ENCODE measurements at regions not wholly inside any gene's neighbourhood (a gene's known extent, or its start where the extent isn't known, plus 50 kb on each side); places are given as distances from the start of the nearest gene placed in this dataset.
"Not testable (repeated sequence)": the region's sequence is repeated elsewhere in the genome, so short reads cannot be mapped to it uniquely, and the experiment has no call there.

- DNase-seq (ENCODE audit: low read depth in 4 of 4, low spot score in 2 of 4): no peak
Measured at GRCh38 chrX:122252454-122252853, 931.6 kb upstream of the GRIA3 start.

- no peak for DNase-seq (ENCODE audit: low read depth in 4 of 4, low spot score in 2 of 4)
Measured at GRCh38 chrX:122268353-122268752, 915.7 kb upstream of the GRIA3 start.

- no peak for DNase-seq (ENCODE audit: low read depth in 4 of 4, low spot score in 2 of 4)
Measured at GRCh38 chrX:122269243-122269781, 914.8 kb upstream of the GRIA3 start.

GRCh38 chrX:122270809-122271494, 913.1 kb upstream of the GRIA3 start:
- no peak for DNase-seq (ENCODE audit: low read depth in 4 of 4, low spot score in 2 of 4)

- no peak for DNase-seq (ENCODE audit: low read depth in 4 of 4, low spot score in 2 of 4)
Measured at GRCh38 chrX:122272011-122272410, 912.1 kb upstream of the GRIA3 start.

- DNase-seq (ENCODE audit: low read depth in 4 of 4, low spot score in 2 of 4): no peak
Measured at GRCh38 chrX:122279746-122280145, 904.3 kb upstream of the GRIA3 start.

GRCh38 chrX:122299822-122300221, 884.3 kb upstream of the GRIA3 start:
- DNase-seq (ENCODE audit: low read depth in 4 of 4, low spot score in 2 of 4): not testable (repeated sequence)

- no peak for DNase-seq (ENCODE audit: low read depth in 4 of 4, low spot score in 2 of 4)
Measured at GRCh38 chrX:122301491-122301890, 882.6 kb upstream of the GRIA3 start.

- no peak for DNase-seq (ENCODE audit: low read depth in 4 of 4, low spot score in 2 of 4)
Measured at GRCh38 chrX:122303761-122304160, 880.3 kb upstream of the GRIA3 start.

- no peak for DNase-seq (ENCODE audit: low read depth in 4 of 4, low spot score in 2 of 4)
Measured at GRCh38 chrX:122344816-122345215, 839.3 kb upstream of the GRIA3 start.

GRCh38 chrX:122363112-122363795, 820.8 kb upstream of the GRIA3 start:
- DNase-seq (ENCODE audit: low read depth in 4 of 4, low spot score in 2 of 4): no peak

GRCh38 chrX:122375533-122375932, 808.5 kb upstream of the GRIA3 start:
- DNase-seq (ENCODE audit: low read depth in 4 of 4, low spot score in 2 of 4): not testable (repeated sequence)

- no peak for DNase-seq (ENCODE audit: low read depth in 4 of 4, low spot score in 2 of 4)
Measured at GRCh38 chrX:122389005-122389404, 795.1 kb upstream of the GRIA3 start.

GRCh38 chrX:122418758-122419157, 765.3 kb upstream of the GRIA3 start:
- no peak for DNase-seq (ENCODE audit: low read depth in 4 of 4, low spot score in 2 of 4)

- no peak for DNase-seq (ENCODE audit: low read depth in 4 of 4, low spot score in 2 of 4)
Measured at GRCh38 chrX:122421434-122422121, 762.5 kb upstream of the GRIA3 start.

GRCh38 chrX:122422547-122422946, 761.5 kb upstream of the GRIA3 start:
- DNase-seq (ENCODE audit: low read depth in 4 of 4, low spot score in 2 of 4): no peak

GRCh38 chrX:122434942-122435341, 749.1 kb upstream of the GRIA3 start:
- DNase-seq (ENCODE audit: low read depth in 4 of 4, low spot score in 2 of 4): no peak

GRCh38 chrX:122439831-122440230, 744.2 kb upstream of the GRIA3 start:
- no peak for DNase-seq (ENCODE audit: low read depth in 4 of 4, low spot score in 2 of 4)

GRCh38 chrX:122440832-122441231, 743.2 kb upstream of the GRIA3 start:
- DNase-seq (ENCODE audit: low read depth in 4 of 4, low spot score in 2 of 4): no peak

- no peak for DNase-seq (ENCODE audit: low read depth in 4 of 4, low spot score in 2 of 4)
Measured at GRCh38 chrX:122441451-122441850, 742.6 kb upstream of the GRIA3 start.

- DNase-seq (ENCODE audit: low read depth in 4 of 4, low spot score in 2 of 4): no peak
Measured at GRCh38 chrX:122445466-122445865, 738.6 kb upstream of the GRIA3 start.

GRCh38 chrX:122464341-122464740, 719.7 kb upstream of the GRIA3 start:
- no peak for DNase-seq (ENCODE audit: low read depth in 4 of 4, low spot score in 2 of 4)

All from left renal cortex interstitium (tissue), 4 donors.